Dermis microvascular lymphatic vessel endothelial cell (primary cell): ENCODE measurements at regions not wholly inside any gene's neighbourhood (a gene's known extent, or its start where the extent isn't known, plus 50 kb on each side); places are given as distances from the start of the nearest gene placed in this dataset.
"Not testable (repeated sequence)": the region's sequence is repeated elsewhere in the genome, so short reads cannot be mapped to it uniquely, and the experiment has no call there.

Experiments used
- DNase-seq, 2 donors: peaks; one replicate each; pipeline versions ENCODE4 v3.0.0 to v3.0.0-alpha.2; 2010; ENCODE audit warnings: low read depth in 2 of 2

DNA sequence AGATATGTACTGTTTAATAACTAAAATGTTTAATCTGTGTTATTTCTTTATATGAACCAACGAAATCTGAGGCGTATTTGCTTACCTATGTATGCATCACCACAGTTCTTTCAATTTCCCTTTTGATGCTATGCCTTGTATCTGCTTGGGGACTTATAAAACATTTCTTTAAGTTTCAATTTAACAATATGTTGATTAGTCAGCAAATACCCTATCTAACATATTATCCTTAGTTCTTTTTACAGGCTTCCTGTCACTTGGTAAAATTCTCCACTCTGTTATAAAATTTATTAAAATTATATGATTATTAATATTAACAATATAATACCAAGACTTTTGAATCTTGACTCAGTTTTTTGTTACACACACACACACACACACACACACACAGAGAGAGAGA, 174.3 kb downstream of the CPS1 start:
- no peak for DNase-seq

DNA sequence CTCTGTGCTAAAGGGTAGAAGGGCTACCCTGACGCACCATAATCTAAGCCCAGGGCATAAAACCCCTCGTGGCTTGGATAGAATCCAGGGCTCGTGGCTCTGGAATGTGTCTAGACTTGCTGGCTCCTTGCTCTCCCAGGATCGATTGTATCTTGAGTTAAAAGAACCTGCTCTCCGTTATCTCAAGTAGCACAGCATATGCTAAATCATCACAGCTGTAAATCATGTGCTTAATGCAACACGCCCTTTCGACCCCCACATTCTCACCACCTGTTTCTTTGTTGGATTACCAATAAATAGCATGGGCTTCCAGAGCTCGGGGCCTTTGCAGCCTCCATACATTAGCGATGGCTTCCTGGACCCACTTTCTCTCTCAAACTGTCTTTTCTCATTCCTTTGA, 190.4 kb downstream of the CPS1 start:
- not testable (repeated sequence) for DNase-seq

DNA sequence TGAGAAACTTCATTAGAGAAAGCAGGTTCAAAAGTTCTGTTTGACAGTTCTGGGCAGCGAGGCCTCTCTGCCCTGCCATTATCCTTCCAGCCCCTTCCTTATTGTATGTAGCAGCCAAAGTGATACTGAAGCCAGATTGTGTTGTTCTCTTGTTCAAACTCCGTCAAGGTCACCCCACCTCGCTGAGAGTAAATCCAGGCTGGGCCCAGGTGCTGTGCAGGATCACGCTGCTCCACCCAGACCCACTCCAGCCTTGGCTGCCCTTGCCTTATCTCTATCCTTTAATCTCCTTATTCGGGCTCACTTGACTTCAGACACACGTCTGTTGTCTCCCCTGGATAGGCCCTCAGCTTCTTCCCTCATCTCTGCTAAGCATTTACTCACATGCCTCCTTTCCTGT, 196.1 kb downstream of the CPS1 start:
- no peak for DNase-seq

DNA sequence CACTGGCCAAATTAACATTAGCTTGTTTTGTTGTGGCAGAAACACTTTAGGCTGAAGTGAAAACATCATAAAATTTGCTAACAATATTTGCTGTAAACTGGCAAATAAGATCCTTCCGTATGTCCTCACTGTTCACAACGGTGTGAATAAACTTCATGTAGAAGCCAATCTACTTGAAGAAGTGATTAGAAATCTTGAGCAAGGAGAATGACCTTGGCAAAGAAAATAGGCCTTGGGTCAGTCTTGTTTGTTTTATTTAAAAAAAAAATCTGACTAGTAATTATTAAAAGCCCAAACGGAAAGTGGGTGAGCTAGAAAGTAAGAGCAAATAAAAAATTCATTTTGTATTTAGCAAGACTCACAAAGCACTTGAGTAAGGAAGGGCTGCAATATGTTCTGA, 197.0 kb downstream of the CPS1 start:
- no peak for DNase-seq

DNA sequence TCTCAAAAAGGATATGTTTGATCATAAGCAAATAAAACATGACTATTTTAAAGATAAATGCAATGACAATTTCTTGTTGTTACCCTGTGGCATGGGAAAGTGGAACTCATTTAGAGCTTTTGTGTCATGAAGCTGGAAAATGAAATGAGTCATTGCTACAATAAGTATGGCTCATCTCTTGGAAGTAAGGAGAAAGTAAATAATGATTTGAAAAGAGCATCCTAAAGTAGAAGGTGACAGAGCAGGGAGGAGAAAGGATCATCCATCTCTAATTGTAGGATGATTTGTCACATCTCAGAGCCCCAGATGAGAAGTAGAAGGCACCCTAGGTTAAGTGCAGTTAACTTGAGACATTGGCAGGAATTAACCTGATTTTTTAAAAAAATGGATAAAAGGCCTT, 200.5 kb downstream of the CPS1 start:
- DNase-seq: no peak

DNA sequence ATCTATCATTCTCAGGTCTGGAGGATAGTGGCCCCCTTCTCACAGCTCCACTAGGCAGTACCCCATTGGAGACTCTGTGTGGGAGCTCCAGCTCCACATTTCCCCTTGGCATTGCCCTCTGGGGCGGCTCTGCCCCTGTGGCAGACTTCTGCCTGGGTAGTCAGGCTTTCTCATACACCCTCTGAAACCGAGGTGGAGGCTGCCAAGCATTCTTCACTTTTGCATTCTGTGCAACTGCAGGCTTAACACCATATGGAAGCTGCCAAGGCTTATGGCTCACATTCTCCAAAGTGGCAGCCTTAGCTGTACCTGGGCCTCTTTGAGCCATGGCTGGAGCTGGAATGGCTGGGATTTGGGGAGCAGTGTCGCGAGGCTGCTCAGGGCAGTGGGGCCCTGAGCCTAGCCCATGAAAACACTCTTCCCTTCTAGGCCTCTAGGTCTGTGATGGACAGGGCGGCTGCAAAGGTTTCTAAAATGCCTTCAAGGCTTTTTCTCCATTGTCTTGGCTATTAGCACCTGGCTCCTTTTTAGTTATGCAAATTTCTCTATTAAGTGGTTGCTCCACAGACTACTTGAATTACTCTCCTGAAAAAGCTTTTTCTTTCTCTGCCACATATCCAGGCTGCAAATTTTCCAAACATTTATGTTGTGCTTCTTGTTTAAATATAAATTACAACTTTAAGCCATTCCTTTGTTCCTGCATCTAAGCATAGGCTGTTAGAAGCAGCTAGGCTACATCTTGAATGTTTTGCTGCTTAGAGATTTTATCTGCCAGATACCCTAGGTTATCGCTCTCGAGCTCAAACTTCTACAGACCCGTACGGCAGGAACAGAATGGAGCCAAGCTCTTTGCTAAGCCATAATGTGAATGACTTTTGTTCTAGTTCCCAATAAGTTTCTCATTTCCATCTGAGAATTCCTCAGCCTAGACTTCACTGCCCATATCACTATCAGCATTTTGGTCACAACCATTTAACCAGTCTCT, 206.5 kb downstream of the CPS1 start:
- no peak for DNase-seq

DNA sequence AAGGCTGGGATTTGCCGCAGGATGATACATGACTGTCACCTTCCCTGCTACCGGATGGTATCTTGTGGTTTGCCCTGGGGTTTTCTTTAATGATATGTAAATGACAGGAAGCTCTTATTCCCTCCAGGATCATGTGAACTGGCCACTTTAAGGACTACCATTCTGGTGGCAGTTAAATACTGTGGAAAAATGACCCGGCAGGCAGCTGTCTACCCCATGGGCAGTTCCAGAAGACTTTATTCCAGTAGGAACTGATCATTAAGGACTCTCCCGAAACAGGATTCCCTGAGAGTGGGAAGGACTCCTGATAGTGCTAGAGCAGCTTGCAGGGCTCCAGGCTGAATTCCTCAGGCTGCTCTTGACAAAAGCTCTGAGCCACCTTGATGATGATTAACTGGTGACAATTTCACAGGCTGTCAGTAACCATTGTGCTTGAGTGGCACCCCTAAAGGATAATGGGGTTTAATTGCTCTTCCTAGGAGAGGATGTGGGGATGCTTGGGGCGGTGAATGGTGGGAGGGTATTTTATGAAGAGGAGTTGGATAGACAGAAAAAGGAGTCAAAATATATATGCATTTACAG, 212.0 kb downstream of the CPS1 start:
- no peak for DNase-seq

DNA sequence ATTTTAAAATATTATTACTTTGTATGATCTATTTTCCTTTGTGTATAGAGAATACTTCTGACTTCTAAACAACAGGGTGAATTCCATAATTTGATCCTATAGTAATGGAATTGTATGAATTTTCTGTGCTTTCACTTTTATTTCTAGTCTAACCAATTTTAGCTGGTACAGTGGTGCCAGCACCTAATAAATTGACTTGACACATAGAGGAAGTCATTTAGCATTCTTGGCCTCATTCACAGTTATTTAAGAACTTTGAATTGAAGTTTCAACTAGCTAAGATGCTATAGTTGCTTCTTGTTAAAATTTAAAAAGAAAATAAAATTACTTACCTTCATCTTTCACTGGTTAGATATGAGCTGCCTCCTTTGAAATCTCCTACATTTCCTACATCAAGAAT, 220.4 kb downstream of the CPS1 start:
- no peak for DNase-seq

DNA sequence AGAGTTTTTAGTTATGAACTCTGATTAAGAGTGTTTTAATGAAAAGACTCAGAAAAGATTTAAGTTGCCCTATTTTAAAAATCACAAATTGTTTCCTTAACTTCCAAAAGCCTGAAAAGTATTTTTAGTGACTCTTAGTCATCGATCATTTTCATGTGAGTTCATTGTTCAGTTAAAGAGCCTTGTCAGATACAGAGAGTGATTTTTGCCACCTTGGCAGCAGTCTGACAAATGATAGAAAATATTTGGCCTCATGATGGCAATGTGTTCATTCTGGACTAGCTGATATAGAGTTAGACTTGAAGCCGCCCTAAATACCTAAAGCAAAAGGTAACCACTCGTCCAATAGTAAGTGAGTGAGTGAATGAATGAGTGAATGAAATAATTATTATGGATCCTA, 225.8 kb downstream of the CPS1 start:
- DNase-seq: no peak

DNA sequence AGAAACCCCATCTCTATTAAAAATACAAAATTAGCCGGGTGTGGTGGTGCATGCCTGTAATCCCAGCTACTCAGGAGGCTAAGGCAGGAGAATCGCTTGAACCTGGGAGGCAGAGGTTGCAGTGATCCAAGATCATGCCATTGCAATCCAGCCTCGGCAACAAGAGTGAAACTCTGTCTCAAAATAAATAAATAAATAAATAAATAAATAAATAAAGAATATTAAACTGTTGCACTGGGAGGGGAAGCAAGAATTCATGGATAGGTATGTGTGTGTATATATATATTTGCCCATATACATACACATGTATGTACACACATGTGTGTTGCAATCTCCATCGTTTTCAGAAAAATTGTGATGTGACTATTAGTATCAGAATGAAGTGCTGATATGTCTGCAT, 231.4 kb downstream of the CPS1 start:
- not testable (repeated sequence) for DNase-seq

DNA sequence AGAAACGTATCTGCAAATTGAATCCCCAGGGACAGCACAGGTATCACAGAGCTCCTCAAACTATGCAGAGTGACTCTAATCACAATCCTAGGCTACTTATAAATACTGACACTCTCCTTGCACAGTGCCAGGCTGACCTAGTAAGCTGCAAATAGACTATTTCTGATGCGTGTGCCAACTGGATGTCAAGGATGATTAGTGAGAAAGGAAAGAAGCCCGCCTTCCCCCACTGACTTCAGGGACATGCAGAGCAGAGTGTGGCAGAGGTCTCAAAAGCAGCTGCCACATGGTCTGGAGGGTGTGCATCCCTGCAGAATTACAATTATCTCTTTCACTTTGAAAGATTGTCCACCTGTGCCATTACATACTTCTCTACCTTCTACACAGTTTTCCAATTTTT, 235.6 kb downstream of the CPS1 start:
- DNase-seq: no peak

DNA sequence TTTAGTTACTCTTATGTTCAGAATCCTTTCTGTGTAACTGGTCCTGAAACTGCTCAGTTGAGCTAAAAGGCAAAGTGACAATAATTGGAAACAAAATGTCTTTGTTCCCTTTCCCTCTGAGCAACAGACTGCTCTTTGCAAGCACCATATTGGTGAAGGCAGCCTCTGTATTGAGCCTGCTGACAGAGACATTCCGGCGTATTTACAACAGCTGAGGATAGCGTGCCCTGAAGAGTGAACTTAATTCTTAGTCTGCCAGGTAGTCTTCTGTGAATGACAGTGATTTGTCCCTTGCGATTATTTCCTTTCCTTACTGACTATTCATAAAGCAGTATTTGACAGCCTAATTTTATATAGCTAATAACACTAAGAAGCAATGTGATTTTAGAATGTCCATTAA, 239.1 kb downstream of the CPS1 start:
- no peak for DNase-seq

DNA sequence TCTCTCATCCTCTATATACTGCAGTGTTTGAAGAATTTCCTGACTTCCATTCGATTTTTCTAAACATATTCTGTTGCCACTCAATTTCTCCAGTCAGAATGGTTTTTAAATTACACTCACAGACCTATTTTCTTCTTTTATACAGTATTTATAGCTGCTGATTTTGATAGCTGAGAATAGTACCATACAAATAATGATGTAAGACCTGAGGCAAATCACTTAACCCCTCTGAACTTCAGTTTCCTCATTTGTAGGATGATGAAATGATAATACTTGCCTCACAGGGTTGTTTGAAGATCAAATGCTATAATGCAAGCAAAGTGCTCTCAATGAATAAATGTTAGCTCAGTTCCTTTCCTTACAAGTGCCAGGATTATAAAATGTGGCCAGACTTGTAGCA, 241.8 kb downstream of the CPS1 start:
- no peak for DNase-seq

DNA sequence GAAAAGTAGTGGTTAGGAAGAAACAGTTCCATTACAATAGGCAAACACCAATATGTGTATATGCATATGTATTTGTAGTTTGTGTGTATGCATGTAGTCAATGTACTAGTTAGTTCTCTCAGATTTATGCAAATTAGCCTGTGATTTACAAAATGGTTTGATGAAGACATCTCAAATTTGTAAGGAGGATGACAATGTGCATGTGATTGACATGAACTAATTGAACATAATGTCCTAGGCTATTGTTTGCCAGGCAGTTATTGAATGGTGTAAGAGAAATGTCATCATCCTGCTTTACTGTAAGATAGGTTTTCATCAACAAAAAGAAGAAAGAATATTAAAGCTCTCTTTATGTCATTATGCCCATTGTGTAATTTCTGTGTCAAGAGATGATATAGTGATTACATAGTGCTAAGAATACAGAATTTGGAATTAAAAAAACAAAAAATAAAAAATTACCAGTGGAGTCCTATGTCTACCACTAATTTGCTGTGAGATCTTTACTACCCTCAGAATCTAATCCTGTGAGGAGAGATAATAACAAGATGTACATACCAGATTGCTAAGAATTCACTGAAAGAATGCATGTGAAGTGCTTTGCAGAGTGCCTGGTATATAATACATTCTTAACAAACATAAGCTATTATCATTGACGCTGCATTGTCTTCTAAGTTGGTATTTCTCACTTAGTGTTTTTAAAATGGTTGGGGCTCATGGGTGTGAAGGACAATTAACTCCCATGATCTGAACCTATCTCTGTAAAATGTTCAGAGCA, 258.0 kb downstream of the CPS1 start:
- DNase-seq: no peak

DNA sequence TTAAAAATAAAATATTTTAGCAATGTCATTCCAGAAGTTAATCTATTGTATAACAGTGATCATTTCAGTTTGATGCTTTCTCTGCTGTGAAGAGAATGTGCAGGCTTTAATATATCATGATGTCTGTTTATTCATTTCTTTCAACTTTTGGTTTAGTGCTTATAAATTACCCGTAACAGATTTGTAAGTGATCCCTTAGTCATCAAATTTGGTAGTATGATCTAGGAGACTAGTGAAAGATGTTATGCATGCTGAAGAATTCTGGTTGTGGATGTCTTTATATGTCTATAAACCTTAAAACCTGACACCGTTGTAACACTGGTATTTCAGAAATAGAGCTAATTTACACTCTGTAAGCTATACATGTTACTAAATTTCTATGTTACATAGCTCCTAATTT, 260.4 kb downstream of the CPS1 start:
- no peak for DNase-seq

DNA sequence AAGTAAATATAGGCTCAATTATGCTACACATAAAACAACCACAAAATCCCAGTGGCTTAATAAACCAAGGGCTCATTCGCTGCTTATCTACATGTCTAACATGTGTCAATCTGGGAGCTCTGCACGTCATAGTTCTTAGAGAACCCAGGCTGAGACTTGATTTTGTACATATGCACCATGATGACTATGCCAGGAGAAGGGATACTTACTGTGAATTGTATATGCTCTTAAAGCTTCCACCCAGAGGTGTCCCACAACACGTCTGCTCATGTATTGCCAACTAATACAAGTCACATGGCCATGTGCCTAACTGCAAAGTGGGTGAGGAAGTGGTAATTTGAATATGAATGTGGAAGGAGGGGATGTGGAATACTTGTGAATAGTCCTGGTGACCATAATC, 262.1 kb downstream of the CPS1 start:
- DNase-seq: no peak

DNA sequence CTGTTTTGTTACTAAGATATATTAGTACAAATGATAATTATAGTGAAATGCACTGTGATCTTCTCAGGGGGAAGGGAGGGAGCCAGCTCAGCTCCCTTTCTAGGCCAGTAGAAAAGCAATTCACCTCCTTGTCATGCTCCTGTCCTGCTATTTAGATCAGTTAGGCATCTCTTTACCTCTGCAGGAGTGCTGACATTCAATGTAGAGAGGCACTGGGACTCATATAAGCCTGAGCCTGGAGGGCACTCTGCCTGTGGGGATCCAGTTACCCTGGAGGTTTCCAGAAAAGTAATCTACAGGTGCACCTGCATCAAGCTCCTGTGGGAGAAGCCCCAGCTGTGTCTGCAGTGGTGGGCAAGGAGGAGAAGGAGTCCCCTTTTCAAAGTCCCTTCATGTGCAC, 277.0 kb downstream of the CPS1 start:
- no peak for DNase-seq

DNA sequence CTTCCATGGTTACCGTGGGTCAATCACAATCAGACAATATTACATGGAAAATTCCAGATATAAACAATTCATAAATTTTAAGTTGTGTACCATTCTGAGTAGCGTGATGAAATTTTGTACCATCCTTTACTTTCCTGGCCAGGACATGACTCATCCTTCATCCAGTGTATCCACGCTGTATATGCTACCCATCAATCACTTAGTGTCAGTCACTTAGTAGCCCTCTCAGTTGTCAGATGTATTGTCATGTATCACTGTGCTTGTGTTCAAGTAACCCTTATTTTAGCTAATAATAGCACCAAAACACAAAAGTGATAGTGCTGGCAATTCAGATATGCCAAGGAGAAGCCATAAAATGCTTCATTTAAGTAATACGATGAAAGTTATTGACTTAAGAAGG, 282.6 kb downstream of the CPS1 start:
- DNase-seq: no peak

DNA sequence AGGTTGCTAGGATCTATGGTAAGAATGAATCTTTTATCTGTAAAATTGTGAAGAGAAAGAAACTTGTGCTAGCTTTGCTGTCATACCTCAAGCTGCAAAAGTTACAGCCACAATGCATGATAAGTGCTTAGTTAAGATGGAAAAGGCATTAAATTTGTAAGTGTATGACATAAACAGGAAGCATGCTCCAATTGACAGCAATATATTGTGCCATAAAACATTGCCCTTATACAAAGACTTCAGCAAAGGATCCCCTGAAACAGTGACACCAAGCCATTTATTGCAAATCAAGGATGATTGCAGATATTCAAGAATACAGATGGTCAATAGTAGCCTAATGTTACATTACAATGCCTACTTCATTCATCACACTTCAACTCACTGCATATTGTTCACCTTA, 283.1 kb downstream of the CPS1 start:
- no peak for DNase-seq

DNA sequence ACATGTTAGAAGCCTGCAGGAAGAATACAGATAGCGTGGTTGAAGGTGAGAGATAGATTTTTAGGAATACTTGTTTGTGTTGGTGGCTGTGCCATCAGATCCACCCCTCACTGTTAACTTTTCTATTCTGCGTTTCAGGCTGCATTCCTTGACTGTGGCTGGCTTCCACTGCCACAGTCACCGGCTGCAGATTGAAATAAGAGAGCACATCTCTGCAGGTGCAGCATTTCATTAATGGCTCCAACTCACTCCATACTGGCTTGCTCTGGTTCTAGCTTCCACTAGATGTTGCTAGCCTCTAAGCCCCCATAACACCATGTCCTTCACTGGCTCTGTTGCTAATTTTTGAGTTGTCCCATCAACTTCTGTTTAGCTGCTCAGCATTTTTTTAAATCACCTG, 286.5 kb downstream of the CPS1 start:
- DNase-seq: no peak

DNA sequence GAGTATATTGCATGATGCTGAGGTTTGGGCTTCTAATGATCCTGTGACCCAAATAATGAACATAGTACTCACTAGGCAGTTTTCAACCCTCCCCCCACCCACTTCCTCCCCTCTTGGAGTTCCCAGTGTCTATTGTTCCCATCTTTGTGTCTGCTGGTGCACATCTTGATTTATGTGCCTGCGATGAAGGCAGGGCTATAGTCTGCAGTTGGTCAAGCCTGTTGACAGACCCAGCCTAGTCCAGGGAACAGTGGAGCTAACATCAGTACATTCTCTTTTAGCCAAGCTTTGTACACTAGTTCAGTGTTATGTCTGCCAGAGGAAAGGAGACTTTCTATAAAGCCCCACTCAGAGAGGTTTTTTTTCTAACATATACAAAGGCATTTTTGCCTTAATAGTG, 287.6 kb downstream of the CPS1 start:
- no peak for DNase-seq

DNA sequence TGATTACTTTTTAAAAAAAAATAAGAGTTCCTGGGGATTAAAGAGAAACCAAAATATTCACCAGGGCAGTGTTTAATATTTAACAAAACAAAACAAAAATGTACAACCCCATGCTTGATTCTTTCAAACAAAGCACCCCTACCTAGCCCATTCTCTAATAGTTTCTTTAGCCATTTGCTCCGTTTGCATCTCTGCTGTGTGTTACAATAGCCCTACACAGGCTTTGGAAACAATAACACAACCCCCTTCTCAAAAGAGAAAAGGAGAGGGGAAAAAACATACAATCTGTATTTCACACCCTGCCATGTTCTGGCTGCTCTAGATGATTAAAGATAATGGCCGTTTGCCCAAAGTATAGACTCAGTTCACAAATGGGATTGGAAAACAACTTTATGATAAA, 302.9 kb downstream of the CPS1 start:
- no peak for DNase-seq

DNA sequence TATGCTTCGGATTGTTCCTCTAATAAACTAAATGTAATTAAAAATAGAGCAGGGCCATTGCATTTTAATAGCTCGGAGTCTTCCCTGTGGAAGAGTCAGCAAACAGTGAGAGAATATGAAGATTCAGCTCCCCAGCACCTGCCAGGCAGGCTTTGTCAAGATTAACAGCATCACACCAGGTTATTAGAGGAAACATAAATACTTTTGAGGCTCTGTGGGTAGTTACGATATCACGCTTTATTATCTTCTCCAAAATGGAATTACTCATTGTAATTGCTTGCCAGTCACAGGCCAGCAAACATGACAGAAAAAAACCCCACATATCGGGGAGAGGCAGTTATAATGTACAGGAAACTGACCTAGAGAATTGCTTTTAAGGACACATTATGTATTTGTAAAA, 303.9 kb downstream of the CPS1 start:
- DNase-seq: no peak
